ENCODE measurements at regions not wholly inside any gene's neighbourhood (a gene's known extent, or its start where the extent isn't known, plus 50 kb on each side); places are given as distances from the start of the nearest gene placed in this dataset.

DNA sequence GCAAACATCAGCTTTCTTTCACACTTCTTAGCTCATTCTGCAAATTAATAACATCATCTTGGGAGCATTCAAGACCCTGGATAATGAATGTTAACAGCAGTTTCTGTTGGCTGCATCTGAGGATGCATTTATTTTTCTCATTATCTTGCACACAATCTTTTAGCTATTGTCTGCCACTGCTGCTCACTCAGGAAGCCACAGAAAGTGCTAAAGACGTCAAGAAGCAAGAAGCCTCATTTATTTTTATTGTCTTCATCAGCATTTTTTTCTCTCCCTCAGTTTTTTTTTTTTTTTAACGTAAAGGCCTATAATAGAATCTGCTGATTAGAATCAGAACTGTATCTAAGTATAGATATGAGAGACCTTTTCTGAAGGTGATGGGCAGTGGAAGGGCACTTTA, 1339.4 kb downstream of the FAM181B start:
- Histone ChIP-seq H3K4me3 (no peak overlapping the region), H3K27ac (no peak overlapping the region), H3K27me3 (no peaks in the 10 kb centered on the region), H3K9me3 (no peaks in the 10 kb centered on the region), H3K4me1 (no peaks in the 10 kb centered on the region), H3K36me3 (no peaks in the 10 kb centered on the region)
- intact Hi-C loops (cut with DNase I), result no loop called here
- no peak for TF ChIP-seq POLR2A (IDR thresholded peaks at IDR 0.05)
- TF ChIP-seq, protein P1, sequence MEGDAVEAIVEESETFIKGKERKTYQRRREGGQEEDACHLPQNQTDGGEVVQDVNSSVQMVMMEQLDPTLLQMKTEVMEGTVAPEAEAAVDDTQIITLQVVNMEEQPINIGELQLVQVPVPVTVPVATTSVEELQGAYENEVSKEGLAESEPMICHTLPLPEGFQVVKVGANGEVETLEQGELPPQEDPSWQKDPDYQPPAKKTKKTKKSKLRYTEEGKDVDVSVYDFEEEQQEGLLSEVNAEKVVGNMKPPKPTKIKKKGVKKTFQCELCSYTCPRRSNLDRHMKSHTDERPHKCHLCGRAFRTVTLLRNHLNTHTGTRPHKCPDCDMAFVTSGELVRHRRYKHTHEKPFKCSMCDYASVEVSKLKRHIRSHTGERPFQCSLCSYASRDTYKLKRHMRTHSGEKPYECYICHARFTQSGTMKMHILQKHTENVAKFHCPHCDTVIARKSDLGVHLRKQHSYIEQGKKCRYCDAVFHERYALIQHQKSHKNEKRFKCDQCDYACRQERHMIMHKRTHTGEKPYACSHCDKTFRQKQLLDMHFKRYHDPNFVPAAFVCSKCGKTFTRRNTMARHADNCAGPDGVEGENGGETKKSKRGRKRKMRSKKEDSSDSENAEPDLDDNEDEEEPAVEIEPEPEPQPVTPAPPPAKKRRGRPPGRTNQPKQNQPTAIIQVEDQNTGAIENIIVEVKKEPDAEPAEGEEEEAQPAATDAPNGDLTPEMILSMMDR (IDR thresholded peaks at IDR 0.05), result no peak
- WGBS, 2 donors, result 32 to 45% methylated on average over 2 of the region's 2 CpGs
- no peak for DNase-seq

DNA sequence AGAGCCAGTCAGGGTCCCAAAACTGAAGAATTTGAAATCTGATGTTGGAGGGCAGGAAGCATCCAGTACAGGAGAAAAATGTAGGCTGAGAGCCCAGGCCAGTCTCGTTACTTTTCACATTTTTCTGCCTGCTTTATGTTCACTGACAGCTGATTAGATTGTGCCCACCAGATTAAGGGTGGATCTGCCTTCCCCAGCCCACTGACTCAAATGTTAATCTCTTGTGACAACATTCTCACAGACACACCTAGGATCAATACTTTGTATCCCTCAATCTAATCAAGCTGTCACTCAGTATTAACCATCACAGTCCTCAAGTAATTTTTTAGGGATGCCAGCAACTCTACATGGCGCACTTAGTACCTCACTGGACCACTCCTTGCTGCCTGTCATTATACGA, 1345.3 kb downstream of the FAM181B start:
- intact Hi-C loops (cut with DNase I), result no loop called here
- WGBS, 2 donors, result 53 to 60% methylated on average over 3 of the region's 3 CpGs
- H3K9me3 ChIP-seq, result no peaks in the 10 kb centered on the region
- no peak overlapping the region for H3K4me3 ChIP-seq
- no peak for DNase-seq
- no peak for TF ChIP-seq POLR2A (IDR thresholded peaks at IDR 0.05)
- TF ChIP-seq, protein P1 (IDR thresholded peaks at IDR 0.05), result no peak
- H3K27ac ChIP-seq, result no peak overlapping the region
- H3K27me3 ChIP-seq, result no peaks in the 10 kb centered on the region
- H3K4me1 ChIP-seq, result no peaks in the 10 kb centered on the region
- H3K36me3 ChIP-seq, result no peaks in the 10 kb centered on the region

DNA sequence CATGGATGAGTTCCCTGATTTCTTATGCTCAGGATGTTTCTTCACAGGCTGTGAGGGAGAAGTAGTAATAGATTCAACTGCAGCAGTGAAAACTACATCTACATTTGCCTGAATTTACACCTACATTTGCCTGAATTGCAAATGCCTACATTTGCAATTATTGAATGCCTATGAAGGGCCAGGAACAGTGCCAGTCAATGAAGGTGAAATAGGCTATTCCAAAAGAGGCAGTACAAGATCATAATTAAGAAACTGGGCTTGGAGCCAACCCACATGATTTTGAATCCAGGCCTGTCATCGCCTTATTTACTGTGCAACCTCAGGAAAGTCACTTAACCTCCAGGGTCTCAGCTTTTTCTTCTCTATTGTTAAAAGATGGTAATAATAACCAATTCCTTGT, 1353.3 kb downstream of the FAM181B start:
- DNase-seq, result no peak
- Histone ChIP-seq H3K9me3 (no peaks in the 10 kb centered on the region), H3K27ac (no peak overlapping the region), H3K27me3 (no peaks in the 10 kb centered on the region), H3K36me3 (no peaks in the 10 kb centered on the region), H3K4me3 (no peak overlapping the region), H3K4me1 (no peaks in the 10 kb centered on the region)
- TF ChIP-seq, protein P1 (IDR thresholded peaks at IDR 0.05), result no peak
- TF ChIP-seq POLR2A (IDR thresholded peaks at IDR 0.05), result no peak
- intact Hi-C loops (cut with DNase I), result no loop called here
- 27 to 47% methylated on average over 1 of the region's 1 CpG for WGBS, 2 donors

DNA sequence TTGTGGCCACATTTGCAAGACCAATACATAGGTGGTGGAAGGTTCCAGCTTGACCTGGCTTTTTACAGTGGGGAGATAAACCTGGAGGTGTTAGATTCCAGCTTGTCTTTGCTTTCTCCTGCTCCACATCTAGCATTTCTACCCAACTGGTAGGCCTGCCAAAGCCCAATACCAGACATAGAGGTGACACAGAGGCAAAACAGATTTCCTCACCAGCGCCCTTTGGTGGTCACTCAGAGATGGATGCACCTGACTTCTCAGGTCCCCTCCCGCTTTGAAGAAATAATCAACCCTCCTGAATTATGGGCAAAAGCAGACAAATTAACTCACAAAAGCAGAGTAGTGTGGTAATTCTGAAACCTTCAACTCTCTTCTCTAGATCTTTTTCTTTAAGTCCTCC, 1356.2 kb downstream of the FAM181B start:
- TF ChIP-seq, protein P1 (IDR thresholded peaks at IDR 0.05), result no peak
- TF ChIP-seq POLR2A (IDR thresholded peaks at IDR 0.05), result no peak
- no peaks in the 10 kb centered on the region for H3K36me3 ChIP-seq
- DNase-seq, result no peak
- WGBS, 2 donors, result 76 to 80% methylated on average over 2 of the region's 2 CpGs
- H3K27me3 ChIP-seq, result no peaks in the 10 kb centered on the region
- no peak overlapping the region for H3K27ac ChIP-seq
- H3K4me3 ChIP-seq, result no peak overlapping the region
- H3K9me3 ChIP-seq, result no peaks in the 10 kb centered on the region
- no peaks in the 10 kb centered on the region for H3K4me1 ChIP-seq
- intact Hi-C loops (cut with DNase I), result no loop called here

DNA sequence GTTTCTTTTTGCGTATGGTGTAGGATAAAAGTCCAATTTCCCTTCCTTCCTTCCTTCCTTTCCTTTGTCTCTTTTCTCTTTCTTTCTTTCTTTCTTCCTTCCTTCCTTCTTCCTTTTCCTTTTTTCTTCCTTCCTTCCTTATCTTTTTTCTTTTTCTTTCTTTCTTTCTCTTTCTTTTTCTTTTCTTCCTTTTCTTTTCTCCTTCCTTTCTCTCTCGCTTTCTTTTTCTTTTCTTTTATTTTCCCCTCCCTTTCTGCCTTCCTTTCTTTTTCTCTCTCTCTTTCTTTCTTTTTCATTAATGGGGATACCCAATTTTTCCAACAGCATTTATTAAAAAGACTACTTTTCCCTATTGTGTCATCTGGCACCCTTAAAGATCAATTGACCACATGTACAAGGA, 1359.7 kb downstream of the FAM181B start:
- Histone ChIP-seq H3K27ac (no peak overlapping the region), H3K36me3 (no peaks in the 10 kb centered on the region), H3K27me3 (no peaks in the 10 kb centered on the region), H3K9me3 (no peaks in the 10 kb centered on the region), H3K4me3 (no peak overlapping the region), H3K4me1 (no peaks in the 10 kb centered on the region)
- 80 to 84% methylated on average over 2 of the region's 2 CpGs for WGBS, 2 donors
- intact Hi-C loops (cut with DNase I), result no loop called here
- DNase-seq, result no peak
- TF ChIP-seq POLR2A (IDR thresholded peaks at IDR 0.05), result no peak
- TF ChIP-seq, protein P1 (IDR thresholded peaks at IDR 0.05), result no peak
